ENCODE measurements at regions not wholly inside any gene's neighbourhood (a gene's known extent, or its start where the extent isn't known, plus 50 kb on each side); places are given as distances from the start of the nearest gene placed in this dataset.

- Histone ChIP-seq H2BK120ac (ENCODE audit: insufficient read depth, low read length, poor library complexity) (no peak overlapping the region), H3K27me3 (ENCODE audit: insufficient read depth, low read length) (no peaks in the 10 kb centered on the region), H2BK5ac (ENCODE audit: low read depth, low read length, poor library complexity) (no peak overlapping the region), H3K4me1 (ENCODE audit: control insufficient read depth in 1 of 2, insufficient read depth in 2 of 2, low read length in 2 of 2) (no peaks in the 10 kb centered on the region), H3K79me1 (ENCODE audit: low read length) (no peaks in the 10 kb centered on the region), H2BK12ac (ENCODE audit: low read length) (no peak overlapping the region), H3K9ac (ENCODE audit: low read length) (no peak overlapping the region), H3K27ac (ENCODE audit: low read depth, low read length) (no peak overlapping the region), H3K79me2 (ENCODE audit: control insufficient read depth, insufficient read depth, low read length, poor library complexity) (no peaks in the 10 kb centered on the region), H3K18ac (ENCODE audit: low read length) (no peak overlapping the region), H4K12ac (ENCODE audit: low read depth, low read length) (no peak overlapping the region), H4K91ac (ENCODE audit: low read depth, low read length) (no peak overlapping the region), H3K14ac (ENCODE audit: low read length) (no peak overlapping the region), H3K9me3 (ENCODE audit: insufficient read depth, low read depth, low read length) (peaks cover 3% of the 10 kb centered on the region), H4K8ac (ENCODE audit: low read depth, low read length) (no peak overlapping the region), H2AK5ac (ENCODE audit: low read length) (no peak overlapping the region), H3K4ac (ENCODE audit: low read depth, low read length) (no peak overlapping the region), H3K4me3 (ENCODE audit: low read depth, low read length) (no peak overlapping the region), H2AFZ (ENCODE audit: insufficient read depth, low read length, poor library complexity) (no peak overlapping the region), H3K36me3 (ENCODE audit: control insufficient read depth in 1 of 2, insufficient read depth in 2 of 2, low read length in 2 of 2) (no peaks in the 10 kb centered on the region), H3K23ac (ENCODE audit: low read length) (no peak overlapping the region), H3K4me2 (ENCODE audit: low read length) (no peak overlapping the region)
- no peak for DNase-seq
- no CpG with 5 or more reads among the region's 2 CpGs for WGBS (ENCODE audit: extremely low coverage, insufficient coverage, insufficient read length)
Measured at GRCh38 chr4:161148051-161148450, 1015.7 kb downstream of the FSTL5 start.

GRCh38 chr4:161143375-161143774 is 1020.4 kb downstream of the FSTL5 start:
- H3K79me1 ChIP-seq (ENCODE audit: low read length) = no peaks in the 10 kb centered on the region
- DNase-seq = no peak

GRCh38 chr4:161134795-161135194 is 1029.0 kb downstream of the FSTL5 start:
- H4K12ac ChIP-seq (ENCODE audit: low read depth, low read length) = no peak overlapping the region
- H3K79me2 ChIP-seq (ENCODE audit: control insufficient read depth, insufficient read depth, low read length, poor library complexity) = no peaks in the 10 kb centered on the region
- no peak overlapping the region for H3K18ac ChIP-seq (ENCODE audit: low read length)
- no peak overlapping the region for H4K8ac ChIP-seq (ENCODE audit: low read depth, low read length)
- no peak overlapping the region for H2BK5ac ChIP-seq (ENCODE audit: low read depth, low read length, poor library complexity)
- no peak overlapping the region for H3K14ac ChIP-seq (ENCODE audit: low read length)
- H3K27ac ChIP-seq (ENCODE audit: low read depth, low read length) = no peak overlapping the region
- no peak overlapping the region for H3K4me2 ChIP-seq (ENCODE audit: low read length)
- no peak overlapping the region for H3K4me3 ChIP-seq (ENCODE audit: low read depth, low read length)
- H3K79me1 ChIP-seq (ENCODE audit: low read length) = no peaks in the 10 kb centered on the region
- no peaks in the 10 kb centered on the region for H3K27me3 ChIP-seq (ENCODE audit: insufficient read depth, low read length)
- no peak overlapping the region for H2AK5ac ChIP-seq (ENCODE audit: low read length)
- no peak overlapping the region for H3K23ac ChIP-seq (ENCODE audit: low read length)
- no peaks in the 10 kb centered on the region for H3K9me3 ChIP-seq (ENCODE audit: insufficient read depth, low read depth, low read length)
- H3K9ac ChIP-seq (ENCODE audit: low read length) = no peak overlapping the region
- H4K91ac ChIP-seq (ENCODE audit: low read depth, low read length) = no peak overlapping the region
- no peak overlapping the region for H3K4ac ChIP-seq (ENCODE audit: low read depth, low read length)
- H3K36me3 ChIP-seq (ENCODE audit: control insufficient read depth in 1 of 2, insufficient read depth in 2 of 2, low read length in 2 of 2) = no peaks in the 10 kb centered on the region
- no peak overlapping the region for H2BK12ac ChIP-seq (ENCODE audit: low read length)
- H2AFZ ChIP-seq (ENCODE audit: insufficient read depth, low read length, poor library complexity) = no peak overlapping the region
- WGBS (ENCODE audit: extremely low coverage, insufficient coverage, insufficient read length) = no CpG with 5 or more reads among the region's 2 CpGs
- no peaks in the 10 kb centered on the region for H3K4me1 ChIP-seq (ENCODE audit: control insufficient read depth in 1 of 2, insufficient read depth in 2 of 2, low read length in 2 of 2)
- H2BK120ac ChIP-seq (ENCODE audit: insufficient read depth, low read length, poor library complexity) = no peak overlapping the region
- DNase-seq = no peak

More at GRCh38 chr4:161143375-161143774, 1020.4 kb downstream of the FSTL5 start:
- no peaks in the 10 kb centered on the region for H3K79me2 ChIP-seq (ENCODE audit: control insufficient read depth, insufficient read depth, low read length, poor library complexity)
- no peak overlapping the region for H3K23ac ChIP-seq (ENCODE audit: low read length)
- H4K91ac ChIP-seq (ENCODE audit: low read depth, low read length) = no peak overlapping the region
- H3K4ac ChIP-seq (ENCODE audit: low read depth, low read length) = no peak overlapping the region
- no peak overlapping the region for H3K9ac ChIP-seq (ENCODE audit: low read length)
- H3K4me3 ChIP-seq (ENCODE audit: low read depth, low read length) = no peak overlapping the region
- no peaks in the 10 kb centered on the region for H3K27me3 ChIP-seq (ENCODE audit: insufficient read depth, low read length)
- H3K36me3 ChIP-seq (ENCODE audit: control insufficient read depth in 1 of 2, insufficient read depth in 2 of 2, low read length in 2 of 2) = no peaks in the 10 kb centered on the region
- H2BK120ac ChIP-seq (ENCODE audit: insufficient read depth, low read length, poor library complexity) = no peak overlapping the region
- no peak overlapping the region for H2BK12ac ChIP-seq (ENCODE audit: low read length)
- H2BK5ac ChIP-seq (ENCODE audit: low read depth, low read length, poor library complexity) = no peak overlapping the region
- H4K8ac ChIP-seq (ENCODE audit: low read depth, low read length) = no peak overlapping the region
- H2AFZ ChIP-seq (ENCODE audit: insufficient read depth, low read length, poor library complexity) = no peak overlapping the region
- H3K27ac ChIP-seq (ENCODE audit: low read depth, low read length) = no peak overlapping the region
- H3K4me1 ChIP-seq (ENCODE audit: control insufficient read depth in 1 of 2, insufficient read depth in 2 of 2, low read length in 2 of 2) = no peaks in the 10 kb centered on the region
- H3K4me2 ChIP-seq (ENCODE audit: low read length) = no peak overlapping the region
- no peak overlapping the region for H2AK5ac ChIP-seq (ENCODE audit: low read length)
- no peak overlapping the region for H3K18ac ChIP-seq (ENCODE audit: low read length)
- no peak overlapping the region for H3K14ac ChIP-seq (ENCODE audit: low read length)
- WGBS (ENCODE audit: extremely low coverage, insufficient coverage, insufficient read length) = no CpG with 5 or more reads among the region's 3 CpGs
- no peak overlapping the region for H4K12ac ChIP-seq (ENCODE audit: low read depth, low read length)
- H3K9me3 ChIP-seq (ENCODE audit: insufficient read depth, low read depth, low read length) = peaks cover 3% of the 10 kb centered on the region

GRCh38 chr4:161133586-161134276 is 1030.1 kb downstream of the FSTL5 start:
- no peak overlapping the region for H2BK120ac ChIP-seq (ENCODE audit: insufficient read depth, low read length, poor library complexity)
- H3K4me2 ChIP-seq (ENCODE audit: low read length) = no peak overlapping the region
- H2BK12ac ChIP-seq (ENCODE audit: low read length) = no peak overlapping the region
- no peak overlapping the region for H2BK5ac ChIP-seq (ENCODE audit: low read depth, low read length, poor library complexity)
- H3K14ac ChIP-seq (ENCODE audit: low read length) = no peak overlapping the region
- no peak overlapping the region for H4K91ac ChIP-seq (ENCODE audit: low read depth, low read length)
- H3K18ac ChIP-seq (ENCODE audit: low read length) = no peak overlapping the region
- no peaks in the 10 kb centered on the region for H3K79me2 ChIP-seq (ENCODE audit: control insufficient read depth, insufficient read depth, low read length, poor library complexity)
- WGBS (ENCODE audit: extremely low coverage, insufficient coverage, insufficient read length) = no CpG with 5 or more reads among the region's 4 CpGs
- no peak overlapping the region for H4K12ac ChIP-seq (ENCODE audit: low read depth, low read length)
- H3K23ac ChIP-seq (ENCODE audit: low read length) = no peak overlapping the region
- H3K27me3 ChIP-seq (ENCODE audit: insufficient read depth, low read length) = no peaks in the 10 kb centered on the region
- no peak overlapping the region for H3K4ac ChIP-seq (ENCODE audit: low read depth, low read length)
- no peaks in the 10 kb centered on the region for H3K4me1 ChIP-seq (ENCODE audit: control insufficient read depth in 1 of 2, insufficient read depth in 2 of 2, low read length in 2 of 2)
- DNase-seq = no peak
- H3K36me3 ChIP-seq (ENCODE audit: control insufficient read depth in 1 of 2, insufficient read depth in 2 of 2, low read length in 2 of 2) = no peaks in the 10 kb centered on the region
- no peaks in the 10 kb centered on the region for H3K9me3 ChIP-seq (ENCODE audit: insufficient read depth, low read depth, low read length)
- H3K27ac ChIP-seq (ENCODE audit: low read depth, low read length) = no peak overlapping the region
- H2AK5ac ChIP-seq (ENCODE audit: low read length) = no peak overlapping the region
- no peaks in the 10 kb centered on the region for H3K79me1 ChIP-seq (ENCODE audit: low read length)
- H2AFZ ChIP-seq (ENCODE audit: insufficient read depth, low read length, poor library complexity) = no peak overlapping the region
- H4K8ac ChIP-seq (ENCODE audit: low read depth, low read length) = no peak overlapping the region
- H3K9ac ChIP-seq (ENCODE audit: low read length) = no peak overlapping the region
- no peak overlapping the region for H3K4me3 ChIP-seq (ENCODE audit: low read depth, low read length)
